DOHH2 (cell line): ENCODE measurements at regions not wholly inside any gene's neighbourhood (a gene's known extent, or its start where the extent isn't known, plus 50 kb on each side); places are given as distances from the start of the nearest gene placed in this dataset.

Source experiments
- H3F3A ChIP-seq: fragments of 200-600 bp; sonication (generic), shearing (Covaris generic); 2 replicates; pipeline ENCODE4 v1.6.0; 2016; ENCODE audit warnings: antibody characterized with exemption, mild to moderate bottlenecking; ENCODE audit not compliant: control insufficient read depth, insufficient read depth
- H3K27ac ChIP-seq: fragments of 200-600 bp; sonication (generic); 2 replicates; pipeline ENCODE4 v1.5.1; 2014; ENCODE audit warnings: low read depth, mild to moderate bottlenecking, low read length, moderate library complexity
- H3K27me3 ChIP-seq: fragments of 200-600 bp; sonication (generic); 2 replicates; pipeline ENCODE4 v1.6.1; 2014; ENCODE audit warnings: mild to moderate bottlenecking, low read length, mixed read lengths; ENCODE audit not compliant: control insufficient read depth
- H3K36me3 ChIP-seq: fragments of 200-600 bp; sonication (generic); 2 replicates; pipeline ENCODE4 v1.6.1; 2014; ENCODE audit warnings: mild to moderate bottlenecking, low read length, moderate library complexity, mixed read lengths; ENCODE audit not compliant: control insufficient read depth
- H3K4me1 ChIP-seq: fragments of 200-600 bp; sonication (generic); 2 replicates; pipeline ENCODE4 v1.6.1; 2014; ENCODE audit warnings: mild to moderate bottlenecking, low read length, mixed read lengths; ENCODE audit not compliant: control insufficient read depth
- H3K4me2 ChIP-seq: fragments of 200-600 bp; sonication (generic); 2 replicates; pipeline ENCODE4 v1.6.0; 2014; ENCODE audit warnings: mild to moderate bottlenecking, low read length, moderate library complexity
- H3K4me3 ChIP-seq: fragments of 200-600 bp; sonication (generic); 2 replicates; pipeline ENCODE4 v1.5.1; 2014; ENCODE audit warnings: mild to moderate bottlenecking, low read length, mixed read lengths
- H3K79me2 ChIP-seq: fragments of 200-600 bp; sonication (generic); 2 replicates; pipeline ENCODE4 v1.6.1; 2014; ENCODE audit warnings: mild to moderate bottlenecking, low read length, mixed read lengths; ENCODE audit not compliant: control insufficient read depth
- H3K9me2 ChIP-seq: fragments of 200-600 bp; sonication (generic); replicated peaks from 2 replicates; pipeline ENCODE4 v1.6.1; 2014; ENCODE audit warnings: mild to moderate bottlenecking, low read length, mixed read lengths; ENCODE audit not compliant: control insufficient read depth
- H3K9me3 ChIP-seq: fragments of 200-600 bp; sonication (generic); 2 replicates; pipeline ENCODE4 v1.6.1; 2014; ENCODE audit warnings: antibody characterized with exemption, low read length, mixed read lengths; ENCODE audit not compliant: control insufficient read depth, insufficient read depth
- H4K20me1 ChIP-seq: fragments of 200-600 bp; sonication (generic); 2 replicates; pipeline ENCODE4 v1.6.0; 2014; ENCODE audit warnings: low read depth, mild to moderate bottlenecking, antibody characterized with exemption, low read length, moderate library complexity; ENCODE audit not compliant: control insufficient read depth, insufficient read depth
- CTCF ChIP-seq: fragments of 200-600 bp; sonication (generic); IDR thresholded peaks from one replicate; pipeline ENCODE4 v1.5.1; 2014; ENCODE audit warnings: antibody characterized with exemption, mild to moderate bottlenecking, low read depth, low read length; ENCODE audit not compliant: poor library complexity, severe bottlenecking
- EZH2phosphoT487 ChIP-seq: fragments of 200-600 bp; sonication (generic); IDR thresholded peaks from 2 replicates; pipeline ENCODE4 v1.6.1; 2017; ENCODE audit warnings: borderline replicate concordance, mild to moderate bottlenecking, antibody characterized with exemption, low read length, moderate library complexity, mixed read lengths

GRCh38 chr4:112015960-112016359, 129.3 kb upstream of the FAM241A start:
- Histone ChIP-seq H3K27ac (no peak overlapping the region), H4K20me1 (no peaks in the 10 kb centered on the region), H3K36me3 (no peaks in the 10 kb centered on the region), H3K9me2 (no peaks in the 10 kb centered on the region), H3K79me2 (no peaks in the 10 kb centered on the region), H3K4me1 (no peaks in the 10 kb centered on the region), H3K4me2 (no peak overlapping the region), H3K27me3 (peaks cover 20% of the 10 kb centered on the region), H3K4me3 (no peak overlapping the region), H3K9me3 (no peaks in the 10 kb centered on the region), H3F3A (no peaks in the 10 kb centered on the region)
- TF ChIP-seq CTCF (no peak), EZH2phosphoT487 (no peak)

GRCh38 chr4:112023402-112023950, 121.8 kb upstream of the FAM241A start:
- no peaks in the 10 kb centered on the region for H3K36me3 ChIP-seq
- no peaks in the 10 kb centered on the region for H3K9me3 ChIP-seq
- H3K4me3 ChIP-seq, result no peak overlapping the region
- no peaks in the 10 kb centered on the region for H3K9me2 ChIP-seq
- no peak overlapping the region for H3K27ac ChIP-seq
- H3K79me2 ChIP-seq, result no peaks in the 10 kb centered on the region
- H3F3A ChIP-seq, result no peaks in the 10 kb centered on the region
- TF ChIP-seq EZH2phosphoT487 (no peak), CTCF (no peak)
- no peaks in the 10 kb centered on the region for H3K4me1 ChIP-seq
- H4K20me1 ChIP-seq, result no peaks in the 10 kb centered on the region
- no peak overlapping the region for H3K4me2 ChIP-seq
- H3K27me3 ChIP-seq, result peaks cover 32% of the 10 kb centered on the region

GRCh38 chr4:112026058-112026457, 119.2 kb upstream of the FAM241A start:
- Histone ChIP-seq H3K79me2 (no peaks in the 10 kb centered on the region), H3F3A (no peaks in the 10 kb centered on the region), H3K4me3 (no peak overlapping the region), H3K27ac (no peak overlapping the region), H3K27me3 (peaks cover 34% of the 10 kb centered on the region), H3K9me3 (no peaks in the 10 kb centered on the region), H3K9me2 (no peaks in the 10 kb centered on the region), H3K36me3 (no peaks in the 10 kb centered on the region), H3K4me1 (no peaks in the 10 kb centered on the region), H4K20me1 (no peaks in the 10 kb centered on the region), H3K4me2 (no peak overlapping the region)
- TF ChIP-seq CTCF, result no peak
- TF ChIP-seq EZH2phosphoT487, result no peak

- no peaks in the 10 kb centered on the region for H3K36me3 ChIP-seq
Measured at GRCh38 chr4:112029771-112030171, 115.5 kb upstream of the FAM241A start.

More at GRCh38 chr4:112029771-112030171, 115.5 kb upstream of the FAM241A start:
- no peak overlapping the region for H3K27ac ChIP-seq
- no peak for TF ChIP-seq CTCF
- TF ChIP-seq EZH2phosphoT487, result no peak
- H3K79me2 ChIP-seq, result no peaks in the 10 kb centered on the region
- H3K4me2 ChIP-seq, result no peak overlapping the region
- no peak overlapping the region for H3K4me3 ChIP-seq
- no peaks in the 10 kb centered on the region for H4K20me1 ChIP-seq
- H3K9me3 ChIP-seq, result no peaks in the 10 kb centered on the region
- no peaks in the 10 kb centered on the region for H3K9me2 ChIP-seq
- no peaks in the 10 kb centered on the region for H3K4me1 ChIP-seq
- no peaks in the 10 kb centered on the region for H3F3A ChIP-seq
- H3K27me3 ChIP-seq, result peaks cover 47% of the 10 kb centered on the region
